Nephron progenitor cell (in vitro differentiated cells): ENCODE measurements at regions not wholly inside any gene's neighbourhood (a gene's known extent, or its start where the extent isn't known, plus 50 kb on each side); places are given as distances from the start of the nearest gene placed in this dataset.

Experiments used
- DNase-seq: peaks from one replicate; pipeline ENCODE4 v3.0.0; 2021
- H3K27ac Mint-ChIP-seq: 2 replicates; pipeline ENCODE4 v1.8.0; 2021; ENCODE audit warnings: mild to moderate bottlenecking, moderate library complexity, mixed read lengths
- H3K27me3 Mint-ChIP-seq: 2 replicates; pipeline ENCODE4 v1.8.0; 2021; ENCODE audit warnings: mild to moderate bottlenecking, low read depth, mixed read lengths; ENCODE audit not compliant: poor library complexity
- H3K36me3 Mint-ChIP-seq: 2 replicates; pipeline ENCODE4 v1.8.0; 2021; ENCODE audit warnings: low read depth, mixed read lengths
- H3K4me1 Mint-ChIP-seq: 2 replicates; pipeline ENCODE4 v1.8.0; 2021; ENCODE audit warnings: mixed read lengths
- H3K4me3 Mint-ChIP-seq: 2 replicates; pipeline ENCODE4 v1.8.0; 2021; ENCODE audit warnings: mild to moderate bottlenecking, moderate library complexity, mixed read lengths
- H3K9me3 Mint-ChIP-seq: 2 replicates; pipeline ENCODE4 v1.8.0; 2021; ENCODE audit warnings: mild to moderate bottlenecking, moderate library complexity, mixed read lengths
- CTCF ChIP-seq: fragments of 200-600 bp; sonication (generic); IDR thresholded peaks from 2 replicates; pipeline ENCODE4 v1.5.0; 2021; ENCODE audit warnings: antibody characterized with exemption

GRCh38 chr15:61519296-61519695 lies 290.2 kb upstream of the RORA start:
- no peaks in the 10 kb centered on the region for H3K27me3 Mint-ChIP-seq
- no peaks in the 10 kb centered on the region for H3K9me3 Mint-ChIP-seq
- no peaks in the 10 kb centered on the region for H3K36me3 Mint-ChIP-seq
- peaks cover 22% of the 10 kb centered on the region for H3K4me1 Mint-ChIP-seq
- no peak for DNase-seq
- H3K27ac Mint-ChIP-seq: no peak overlapping the region
- TF ChIP-seq CTCF: no peak
- H3K4me3 Mint-ChIP-seq: no peak overlapping the region

GRCh38 chr15:61518191-61518950 lies 289.3 kb upstream of the RORA start:
- DNase-seq: no peak
- TF ChIP-seq CTCF: no peak
- H3K27ac Mint-ChIP-seq: no peak overlapping the region
- no peaks in the 10 kb centered on the region for H3K9me3 Mint-ChIP-seq
- H3K4me1 Mint-ChIP-seq: peaks cover 20% of the 10 kb centered on the region
- no peak overlapping the region for H3K4me3 Mint-ChIP-seq
- H3K27me3 Mint-ChIP-seq: no peaks in the 10 kb centered on the region
- H3K36me3 Mint-ChIP-seq: no peaks in the 10 kb centered on the region

GRCh38 chr15:61517776-61518175 lies 288.7 kb upstream of the RORA start:
- no peak for DNase-seq
- H3K27me3 Mint-ChIP-seq: no peaks in the 10 kb centered on the region
- peaks cover 20% of the 10 kb centered on the region for H3K4me1 Mint-ChIP-seq
- H3K36me3 Mint-ChIP-seq: no peaks in the 10 kb centered on the region
- peaks cover 2% of the 10 kb centered on the region for H3K9me3 Mint-ChIP-seq
- no peak for TF ChIP-seq CTCF
- no peak overlapping the region for H3K27ac Mint-ChIP-seq
- H3K4me3 Mint-ChIP-seq: no peak overlapping the region

GRCh38 chr15:61517335-61517734 lies 288.2 kb upstream of the RORA start:
- no peaks in the 10 kb centered on the region for H3K27me3 Mint-ChIP-seq
- peaks cover 3% of the 10 kb centered on the region for H3K9me3 Mint-ChIP-seq
- no peak overlapping the region for H3K4me3 Mint-ChIP-seq
- no peaks in the 10 kb centered on the region for H3K36me3 Mint-ChIP-seq
- peaks cover 20% of the 10 kb centered on the region for H3K4me1 Mint-ChIP-seq
- H3K27ac Mint-ChIP-seq: peak overlapping the region; percentile 7
- TF ChIP-seq CTCF: no peak
- DNase-seq: no peak

GRCh38 chr15:61511756-61512155 lies 282.7 kb upstream of the RORA start:
- Mint-ChIP-seq H3K27ac (no peak overlapping the region), H3K27me3 (peaks cover 10% of the 10 kb centered on the region), H3K4me1 (peaks cover 43% of the 10 kb centered on the region), H3K4me3 (no peak overlapping the region), H3K9me3 (peaks cover 14% of the 10 kb centered on the region), H3K36me3 (no peaks in the 10 kb centered on the region)
- DNase-seq: no peak
- TF ChIP-seq CTCF: no peak

- no peak for DNase-seq
- Mint-ChIP-seq H3K36me3 (no peaks in the 10 kb centered on the region), H3K4me3 (no peak overlapping the region), H3K9me3 (peaks cover 14% of the 10 kb centered on the region), H3K27me3 (peaks cover 10% of the 10 kb centered on the region), H3K27ac (no peak overlapping the region), H3K4me1 (peaks cover 42% of the 10 kb centered on the region)
- TF ChIP-seq CTCF: no peak
Observed at GRCh38 chr15:61511089-61511488, 282.0 kb upstream of the RORA start.
